HS-27A (cell line): ENCODE measurements at regions not wholly inside any gene's neighbourhood (a gene's known extent, or its start where the extent isn't known, plus 50 kb on each side); places are given as distances from the start of the nearest gene placed in this dataset.
"Not testable (repeated sequence)": the region's sequence is repeated elsewhere in the genome, so short reads cannot be mapped to it uniquely, and the experiment has no call there.

Experiments
- DNase-seq: peaks from one replicate; pipeline ENCODE4 v3.0.0-alpha.2; 2012; ENCODE audit warnings: low read depth, missing footprints

DNA sequence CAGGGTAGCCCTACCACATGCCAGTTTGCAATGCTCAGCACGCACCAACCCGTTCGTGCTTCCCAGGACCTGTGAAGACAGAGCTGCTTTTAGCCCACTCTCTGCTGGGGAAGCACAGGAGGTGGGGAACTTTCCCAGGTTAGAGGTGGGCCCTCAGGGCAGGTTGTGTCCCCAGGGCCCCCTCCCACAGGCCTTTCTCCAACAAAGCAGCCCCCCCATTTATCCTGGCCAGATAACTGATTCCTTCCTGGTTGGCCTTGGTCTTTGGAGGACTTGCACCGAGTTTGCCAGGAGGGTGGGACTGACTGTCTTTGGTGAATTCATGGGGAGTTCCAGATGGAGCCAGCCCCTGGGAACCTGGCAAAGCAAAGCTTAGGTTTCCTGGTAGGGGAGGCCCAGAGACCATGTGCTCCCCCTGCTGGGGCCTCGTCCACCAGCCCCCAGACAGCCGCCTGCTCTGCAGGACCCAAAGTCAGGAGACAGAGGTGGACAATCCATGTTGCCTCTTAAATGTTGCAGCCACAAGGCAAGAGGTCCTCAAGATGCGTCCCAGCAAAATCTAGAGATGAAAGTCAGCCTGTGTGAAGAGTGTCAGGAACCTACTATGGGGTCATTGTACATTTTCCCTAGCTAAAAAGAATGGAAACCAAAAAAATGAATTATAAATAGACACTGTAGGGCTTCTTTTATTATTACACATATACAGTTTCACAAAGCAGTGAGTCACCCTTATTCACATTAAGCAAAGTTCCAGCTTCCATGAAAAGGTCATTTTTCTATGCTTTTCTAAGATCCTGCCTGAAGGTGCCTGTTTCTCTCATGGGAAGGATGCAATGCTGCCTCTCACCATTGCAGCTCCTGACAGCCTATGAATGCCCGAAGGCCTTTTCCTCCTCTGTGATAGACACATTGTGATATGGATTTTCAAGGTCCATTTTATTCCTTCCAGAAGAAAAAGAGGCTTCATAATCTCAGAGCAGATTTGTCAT lies 497.8 kb downstream of the PREX1 start:
- no peak for DNase-seq

DNA sequence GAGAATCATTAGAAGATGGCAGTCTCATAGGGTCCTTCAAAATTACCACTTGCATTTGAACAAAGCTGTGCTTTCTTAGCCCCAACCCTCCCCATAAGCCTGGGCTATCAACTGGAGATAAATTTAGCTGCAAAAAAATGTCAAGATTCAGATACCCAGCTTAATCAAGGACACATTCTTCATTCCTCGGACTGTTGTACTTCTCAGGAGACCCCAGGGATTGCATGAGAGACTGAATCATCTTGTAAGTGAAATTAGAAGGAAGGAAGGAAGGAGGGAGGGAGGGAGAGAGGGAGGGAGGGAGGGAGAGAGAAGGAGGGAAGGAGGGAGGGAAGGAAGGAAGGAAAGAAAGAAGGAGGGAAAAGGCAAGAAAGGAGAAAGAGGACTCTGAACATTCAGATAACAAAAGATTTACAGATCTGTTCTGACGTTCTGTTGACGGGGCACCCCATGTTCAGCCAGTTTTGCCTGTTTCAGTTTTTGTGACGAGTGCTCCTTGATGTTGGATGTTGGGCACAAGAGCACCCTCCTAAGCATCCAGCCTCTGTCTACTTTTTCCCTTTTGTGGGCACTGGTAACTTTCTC lies 498.7 kb downstream of the PREX1 start:
- DNase-seq, result no peak

DNA sequence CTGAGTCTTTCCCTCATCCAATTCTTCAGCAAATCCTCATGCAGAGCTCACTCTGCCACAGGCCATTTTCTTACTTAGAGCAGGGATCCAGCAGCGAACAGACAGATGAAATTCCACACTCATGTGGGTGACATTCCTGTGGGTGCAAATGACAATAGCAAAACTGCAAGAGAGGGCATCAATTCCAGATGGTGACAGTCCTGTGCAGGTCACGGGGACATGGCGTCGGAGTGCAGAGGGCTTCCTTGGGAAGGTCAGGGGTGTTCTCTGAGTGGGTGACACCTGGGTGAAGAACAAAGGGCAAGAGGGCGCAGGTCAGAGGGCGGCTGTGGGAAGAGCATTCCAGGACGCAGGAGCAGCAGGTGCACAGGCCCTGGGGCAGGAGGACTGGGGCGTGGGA lies 500.0 kb downstream of the PREX1 start:
- not testable (repeated sequence) for DNase-seq

DNA sequence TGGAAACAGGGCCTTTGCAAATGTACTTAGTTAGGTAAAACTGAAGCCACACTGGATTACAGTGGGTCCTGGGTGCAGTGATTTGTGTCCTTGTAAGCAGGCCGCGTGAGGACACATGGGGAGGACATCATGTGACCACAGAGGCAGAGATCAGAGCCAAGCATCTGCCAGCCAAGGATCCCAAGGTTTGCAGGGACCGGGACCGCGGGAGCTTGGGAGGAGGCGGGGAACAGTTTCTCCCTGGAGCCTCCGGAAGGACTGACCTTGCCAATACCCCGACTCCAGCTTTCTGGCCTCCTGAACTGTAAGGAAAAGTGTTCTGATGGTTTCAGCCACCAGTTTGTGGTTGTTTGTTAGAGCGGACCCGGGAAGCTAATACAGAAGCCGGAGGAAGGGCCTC lies 500.9 kb downstream of the PREX1 start:
- no peak for DNase-seq

DNA sequence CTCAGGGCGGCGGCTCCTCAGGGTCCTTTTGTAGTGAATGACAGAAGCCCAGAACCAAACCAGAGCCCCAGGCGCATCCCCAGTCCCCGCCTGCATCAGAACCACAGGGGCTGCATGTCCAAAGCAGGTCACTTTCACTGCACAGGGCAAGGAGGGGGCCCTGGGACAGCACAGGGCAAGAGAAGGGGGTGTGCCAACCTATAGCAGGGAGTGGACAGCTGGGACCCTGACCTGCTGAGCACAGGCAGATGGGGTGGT lies 501.4 kb downstream of the PREX1 start:
- no peak for DNase-seq

DNA sequence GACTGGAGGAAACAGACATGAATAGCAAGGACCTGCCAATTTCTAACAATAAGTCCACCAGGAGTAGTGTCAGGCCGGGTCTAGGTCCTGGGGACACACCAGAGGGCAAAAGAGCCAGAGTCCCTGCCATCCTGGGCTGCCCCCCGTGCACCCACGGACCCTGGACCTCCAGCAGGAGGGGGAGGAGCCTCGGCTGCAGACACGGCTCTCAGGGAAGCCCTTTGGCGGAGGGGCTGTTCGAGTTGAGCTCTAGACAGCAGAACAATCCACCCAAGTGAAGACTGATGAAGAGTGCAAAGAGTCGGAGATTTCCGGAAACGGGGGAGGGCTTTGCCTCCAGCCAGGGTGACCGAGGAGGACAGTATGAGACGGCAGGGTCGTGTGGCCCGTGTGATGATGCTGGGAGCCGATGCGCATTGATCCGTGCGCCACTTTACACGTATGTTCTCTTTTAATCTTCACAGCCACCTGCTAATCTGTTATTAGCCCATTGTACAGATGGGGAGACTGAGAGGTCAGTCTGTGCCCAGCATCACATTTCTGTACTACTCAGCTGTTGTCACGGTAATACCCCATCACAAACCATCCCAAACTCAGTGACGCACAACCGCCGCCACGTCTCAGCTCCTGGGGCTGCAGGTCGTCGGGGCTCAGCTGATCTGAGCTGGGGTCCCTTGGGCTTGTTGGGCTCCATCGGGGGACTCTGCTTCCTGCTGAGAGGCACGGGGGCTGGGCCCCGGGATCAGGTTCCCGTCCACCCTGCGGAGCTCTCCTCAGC lies 502.0 kb downstream of the PREX1 start:
- no peak for DNase-seq

DNA sequence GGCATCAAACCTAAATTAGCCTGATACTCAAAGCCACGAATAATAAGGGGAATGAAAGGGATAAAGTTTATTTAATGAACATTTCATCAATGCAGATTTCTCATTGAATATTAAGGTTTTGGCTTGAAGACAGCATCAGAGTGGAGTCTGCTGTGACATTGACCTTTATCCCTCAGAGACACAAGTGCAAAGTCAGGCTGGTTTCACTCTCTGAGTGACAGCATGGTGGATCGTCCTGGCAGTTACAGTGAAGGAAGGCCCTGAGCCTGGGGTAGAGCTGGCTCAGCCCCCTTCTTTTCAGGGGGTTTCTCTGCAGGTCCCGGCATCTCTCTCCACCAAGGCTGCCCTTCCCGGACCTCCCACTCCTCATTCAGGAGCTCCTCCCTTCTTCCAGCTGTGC lies 503.1 kb downstream of the PREX1 start:
- no peak for DNase-seq

DNA sequence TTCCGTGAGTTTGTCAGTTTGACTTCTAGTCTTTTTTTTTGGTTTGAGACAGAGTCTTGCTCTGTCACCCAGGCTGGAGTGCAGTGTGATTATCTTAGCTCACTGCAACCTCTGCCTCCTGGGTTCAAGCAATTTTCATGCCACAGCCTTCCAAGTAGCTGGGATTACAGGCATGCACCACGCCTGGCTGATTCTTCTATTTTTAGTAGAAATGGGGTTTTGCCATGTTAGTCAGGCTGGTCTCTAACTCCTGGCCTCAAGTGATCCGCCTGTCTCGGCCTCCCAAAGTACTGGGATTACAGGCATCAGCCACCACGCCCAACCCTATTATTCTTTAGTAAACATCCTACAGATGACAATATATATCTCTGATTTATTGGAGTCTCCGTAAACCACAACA lies 506.5 kb downstream of the PREX1 start:
- DNase-seq, result no peak

DNA sequence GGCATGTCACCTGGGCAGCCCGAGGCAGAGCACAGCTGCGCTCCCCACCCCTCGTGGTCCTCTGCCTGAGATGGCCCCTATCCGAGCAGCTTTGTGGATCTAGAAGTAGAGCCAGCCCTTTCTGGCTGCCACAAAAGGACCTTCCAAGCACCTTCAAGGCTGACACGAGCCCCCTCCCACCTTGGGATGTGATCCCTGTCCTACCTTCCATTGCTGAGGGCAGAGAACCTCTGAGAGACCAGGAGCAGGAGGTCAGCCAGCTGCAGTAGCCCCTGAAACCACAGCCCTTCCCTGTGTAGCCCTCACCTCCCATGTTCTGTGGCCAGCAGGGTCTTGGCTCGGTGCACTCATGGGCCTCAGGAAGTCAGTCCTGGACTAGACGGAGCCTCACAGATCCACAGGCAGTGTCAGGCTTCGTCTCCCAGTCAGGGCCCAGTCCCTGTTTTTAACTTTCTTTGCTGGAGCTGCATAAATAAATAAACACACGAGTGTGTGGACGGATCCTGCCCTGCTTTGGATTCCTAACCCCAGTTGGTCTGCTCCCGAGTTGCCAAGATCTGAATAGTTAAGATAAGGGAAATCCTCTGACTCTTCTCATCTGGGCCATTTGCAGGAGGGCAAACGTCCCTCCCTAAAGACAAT lies 507.7 kb downstream of the PREX1 start:
- DNase-seq, result no peak

DNA sequence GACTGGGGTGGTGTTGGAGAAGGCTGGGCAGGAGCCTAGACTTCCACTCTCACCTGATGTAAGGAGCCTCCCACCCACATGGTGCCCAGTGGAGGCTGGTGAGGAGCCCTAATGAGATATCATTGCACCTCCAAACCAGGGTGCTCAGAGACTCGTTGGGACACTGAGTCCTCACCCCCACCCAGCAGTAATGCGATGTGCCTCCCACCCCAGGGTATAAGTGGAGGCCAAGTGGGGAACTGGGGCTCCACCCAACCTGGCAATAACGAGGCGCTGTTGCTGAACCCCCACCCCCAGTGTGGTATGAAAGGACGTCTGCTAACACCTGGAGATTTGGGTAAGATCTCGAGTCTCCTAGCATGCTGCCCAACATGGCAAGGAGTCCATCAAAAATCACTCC lies 510.2 kb downstream of the PREX1 start:
- no peak for DNase-seq

DNA sequence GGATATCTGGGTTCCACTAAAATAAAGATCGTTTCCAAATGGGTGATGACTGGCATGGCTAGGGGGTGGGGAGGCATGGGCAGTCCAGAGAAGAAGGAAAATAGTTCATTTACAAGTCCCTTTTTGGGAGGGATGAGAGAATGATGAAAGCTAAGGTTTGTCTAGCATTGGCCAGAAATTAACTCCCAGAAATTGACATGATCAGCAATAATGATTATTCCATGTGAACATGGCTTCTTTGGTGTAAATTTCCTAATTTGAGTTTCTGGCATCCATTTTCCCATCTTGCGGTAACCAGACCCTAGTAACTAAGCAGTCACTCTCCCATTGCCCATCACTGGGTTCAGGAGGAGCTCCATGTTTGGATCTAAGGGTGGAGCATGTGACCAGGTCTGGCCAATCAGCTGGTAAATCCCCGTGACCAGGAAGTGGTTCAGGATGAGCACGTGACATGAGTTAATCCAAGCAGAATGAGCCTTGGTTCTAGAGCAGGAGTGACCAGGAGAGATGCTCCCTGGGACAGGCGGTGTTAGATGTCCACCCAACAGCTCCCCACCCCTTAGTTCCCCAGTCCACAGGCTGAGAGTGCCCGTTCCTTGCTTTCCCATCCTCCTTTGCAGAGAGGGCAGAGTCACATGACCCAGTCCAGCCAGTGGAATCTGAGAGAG lies 512.7 kb downstream of the PREX1 start:
- DNase-seq, result no peak

DNA sequence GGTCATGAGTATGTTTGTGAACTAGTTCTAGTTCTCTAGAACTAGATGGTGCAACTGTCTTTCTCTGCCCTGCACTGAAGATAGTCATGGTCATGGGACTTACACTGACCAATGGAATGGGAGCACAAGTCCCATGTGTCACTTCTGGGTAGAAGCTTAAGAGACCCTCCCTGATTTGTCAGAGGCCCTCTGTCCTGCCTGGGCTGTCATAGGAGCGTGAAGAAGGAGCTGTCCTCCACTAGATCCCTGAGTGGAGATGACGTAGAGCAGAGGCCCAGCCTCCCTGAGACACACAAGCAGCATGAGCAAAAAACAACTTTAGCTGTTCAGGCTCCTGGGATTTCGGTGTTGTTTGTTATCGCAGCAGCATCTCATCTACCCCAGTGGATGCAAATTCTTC lies 514.5 kb downstream of the PREX1 start:
- no peak for DNase-seq

DNA sequence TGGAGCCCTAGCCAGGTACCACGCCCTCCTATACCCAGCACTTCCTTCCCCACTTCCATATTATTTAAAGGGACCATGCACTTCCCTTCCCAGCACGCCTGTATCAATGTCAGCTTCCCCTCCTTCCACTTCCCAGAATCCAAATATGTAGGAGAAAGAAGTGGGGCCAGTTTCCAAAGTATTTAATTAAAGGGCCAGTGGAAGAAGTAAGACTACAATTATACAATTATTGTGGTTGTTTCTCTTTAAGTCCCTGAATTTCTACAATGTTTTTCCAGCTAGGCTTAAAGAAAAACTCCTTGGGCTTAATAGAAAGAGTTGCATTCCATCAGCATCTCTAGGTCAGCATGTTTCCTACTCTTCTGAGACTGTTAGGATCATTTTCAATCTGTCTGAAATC lies 515.8 kb downstream of the PREX1 start:
- DNase-seq, result no peak

DNA sequence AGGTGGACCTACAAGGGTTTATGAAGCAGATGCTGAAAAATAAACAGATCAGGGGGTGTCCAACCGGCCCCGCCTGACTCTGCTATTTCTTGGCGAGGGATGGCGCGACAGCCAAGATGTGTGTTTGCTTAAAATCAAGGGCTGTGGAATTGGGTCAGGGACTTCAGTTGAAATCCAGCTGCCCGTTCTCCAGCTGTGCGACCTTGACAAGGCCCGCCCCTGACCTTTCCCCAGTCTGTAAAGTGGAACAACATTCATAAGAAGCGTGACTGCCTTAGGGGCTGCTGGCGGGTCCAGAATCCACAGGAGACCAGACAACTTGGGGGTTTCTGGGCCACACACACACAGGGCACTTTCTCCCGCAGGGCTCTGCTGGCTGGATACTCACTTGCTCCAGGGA lies 517.5 kb downstream of the PREX1 start:
- DNase-seq, result no peak

DNA sequence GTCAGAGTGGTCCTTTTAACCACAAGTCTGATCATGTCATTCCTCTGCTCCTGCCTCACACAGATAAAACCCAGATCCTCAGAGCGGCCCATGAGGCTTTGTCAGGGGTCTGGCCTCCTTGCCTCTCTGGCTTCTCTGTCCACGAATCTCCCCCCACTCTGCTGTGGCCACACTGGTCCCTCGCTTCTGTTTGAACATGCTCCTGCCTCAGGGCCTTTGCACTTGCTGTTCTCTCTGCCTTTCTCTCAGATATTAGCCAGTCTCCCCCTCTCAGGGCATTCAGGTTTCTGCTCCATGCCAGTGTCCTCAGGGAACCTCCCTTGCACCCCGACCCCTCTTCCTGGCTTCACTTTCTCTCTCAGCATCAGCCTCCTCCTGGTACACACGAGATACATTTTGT lies 518.5 kb downstream of the PREX1 start:
- no peak for DNase-seq

DNA sequence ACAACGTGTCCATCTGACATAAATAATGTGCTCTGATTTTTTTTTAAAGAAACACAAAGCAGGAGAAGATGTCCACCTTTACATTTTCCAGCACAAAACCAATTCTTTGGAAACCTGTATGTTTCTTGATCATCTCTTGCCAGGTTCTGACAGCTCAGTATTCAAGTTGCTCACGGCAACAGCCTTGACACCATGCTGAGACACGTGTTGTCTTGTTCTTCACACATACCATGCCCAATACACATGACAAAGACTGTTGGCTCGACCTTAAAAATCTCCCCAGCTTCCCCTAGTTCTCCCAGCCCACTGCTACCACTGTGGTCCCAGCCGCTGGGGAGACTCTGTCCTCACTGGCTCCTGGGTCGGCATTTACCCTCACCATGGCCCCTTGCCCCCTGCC lies 518.9 kb downstream of the PREX1 start:
- DNase-seq, result no peak

DNA sequence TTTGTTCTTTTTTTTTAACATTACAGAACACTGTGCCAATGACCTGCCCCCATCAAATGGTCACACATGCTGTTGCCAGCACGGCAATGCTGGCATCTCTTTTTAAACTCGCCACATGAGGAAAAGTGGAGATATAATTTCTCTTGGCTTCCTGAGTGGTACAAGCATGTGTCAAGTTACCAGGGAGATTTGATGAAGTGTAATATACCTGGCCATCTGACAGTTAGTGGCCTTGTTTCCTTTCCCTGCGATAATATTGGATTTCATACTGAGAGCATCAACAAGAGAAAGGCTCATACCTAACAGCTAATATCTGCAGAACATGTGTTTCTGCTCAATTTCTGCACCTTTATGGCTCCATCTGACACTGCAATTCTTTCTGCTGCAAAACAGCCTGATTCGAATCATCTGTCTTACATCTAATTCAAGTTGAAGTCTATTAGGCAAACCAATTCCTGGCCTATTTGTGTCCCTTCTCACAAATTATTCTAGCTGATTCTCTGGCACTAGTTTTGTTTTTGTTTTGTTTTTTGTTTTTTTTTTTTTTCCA lies 519.5 kb downstream of the PREX1 start:
- DNase-seq, result no peak

DNA sequence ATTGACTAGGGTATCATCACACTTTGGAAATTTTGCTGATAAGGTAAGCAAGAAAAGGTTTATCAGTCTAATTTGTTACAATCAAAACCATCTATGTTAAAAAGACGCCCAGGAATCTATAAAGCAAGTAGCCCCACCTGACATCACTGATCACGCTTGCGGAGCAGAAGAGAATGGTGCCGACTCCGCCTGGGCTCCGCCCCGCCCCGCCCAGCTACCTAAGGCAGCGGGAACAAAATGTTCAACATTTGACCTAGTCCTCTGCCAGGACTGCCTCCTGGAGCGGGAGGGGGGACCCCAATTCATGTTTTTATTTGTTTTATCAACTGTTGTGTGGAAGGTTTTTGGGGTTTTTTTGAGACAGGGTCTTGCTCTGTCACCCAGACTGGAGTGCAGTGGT lies 520.5 kb downstream of the PREX1 start:
- no peak for DNase-seq

DNA sequence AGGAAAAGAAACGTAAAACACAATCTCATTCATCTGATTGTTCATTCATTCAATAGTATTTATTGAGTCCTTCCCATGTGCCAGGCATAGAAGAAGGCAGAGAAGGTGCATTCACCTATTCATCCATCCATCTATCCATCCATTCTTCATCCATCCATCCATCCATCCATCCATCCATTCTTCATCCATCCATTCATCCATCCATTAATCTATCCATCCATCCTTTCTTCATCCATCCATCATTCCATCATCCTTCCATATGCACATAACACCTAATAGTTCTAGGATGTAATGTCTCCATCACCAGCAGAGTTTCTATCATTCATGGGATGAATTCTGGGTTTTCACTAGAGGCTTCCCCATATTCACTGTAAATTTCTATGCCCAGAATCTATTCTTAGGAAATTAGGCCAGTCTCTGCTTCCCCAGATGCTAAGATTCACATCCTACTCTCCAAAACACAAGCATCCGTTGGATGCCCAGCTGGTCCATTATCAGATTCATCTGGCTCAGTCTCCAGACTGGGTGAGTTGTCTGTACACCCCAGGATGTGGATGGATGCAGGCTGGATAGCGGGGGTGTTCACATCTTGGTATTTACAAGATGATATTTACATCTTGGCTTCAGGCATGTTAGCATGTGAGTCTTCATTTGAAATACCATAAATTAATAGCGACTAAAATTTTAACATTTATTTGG lies 517.7 kb upstream of the SULF2 start:
- no peak for DNase-seq

DNA sequence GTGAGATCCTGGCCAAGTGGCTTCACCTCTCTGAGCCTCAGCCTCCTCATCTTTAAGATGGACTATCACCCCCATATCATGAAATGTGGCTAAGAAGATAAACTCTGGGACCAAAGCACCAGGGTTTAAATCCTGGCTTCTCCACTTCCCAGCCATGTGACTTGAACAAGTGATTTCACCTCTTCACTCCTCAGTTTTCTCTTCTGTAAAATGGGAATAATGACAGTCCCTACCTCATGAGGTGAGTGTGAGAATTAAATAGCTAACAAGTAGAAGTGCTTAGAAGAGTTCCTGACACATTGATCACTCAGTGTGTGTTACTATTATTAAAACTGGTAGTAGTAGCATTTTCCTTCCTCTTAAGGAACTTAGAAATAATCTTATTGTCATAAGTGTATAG lies 516.9 kb upstream of the SULF2 start:
- no peak for DNase-seq

DNA sequence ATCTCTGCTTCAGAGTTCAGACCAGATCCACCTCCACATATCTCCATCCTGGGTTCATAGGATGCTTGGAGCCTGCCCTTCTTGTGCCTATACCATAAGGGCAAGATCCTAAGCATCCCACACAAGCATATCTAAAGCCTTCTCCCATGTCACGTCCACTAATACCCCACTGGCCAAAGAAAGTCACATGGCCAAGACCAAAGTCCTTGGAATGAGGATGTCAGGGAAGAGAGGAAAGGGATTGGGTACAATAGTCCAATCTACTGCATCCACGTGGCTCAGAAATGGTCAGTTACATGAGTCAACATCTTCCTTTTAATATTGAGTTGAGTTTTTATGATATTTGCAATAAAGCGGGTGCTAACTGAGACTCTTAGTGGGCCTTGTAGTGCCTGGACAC lies 515.9 kb upstream of the SULF2 start:
- DNase-seq, result no peak
